Loucy (cell line): ENCODE measurements at regions not wholly inside any gene's neighbourhood (a gene's known extent, or its start where the extent isn't known, plus 50 kb on each side); places are given as distances from the start of the nearest gene placed in this dataset.
A peak's percentile ranks its signal among the peaks of the same experiment; 100 is the strongest.

Experiments
- H2AFZ ChIP-seq: fragments of 200-600 bp; sonication (generic); 2 replicates; pipeline ENCODE4 v1.6.0; 2016; ENCODE audit warnings: antibody characterized with exemption, mild to moderate bottlenecking, low read length, moderate library complexity
- H3F3A ChIP-seq: fragments of 200-600 bp; 2 replicates; pipeline ENCODE4 v1.6.0; 2016; ENCODE audit warnings: antibody characterized with exemption, low read depth, mild to moderate bottlenecking
- H3K27me3 ChIP-seq: fragments of 200-600 bp; sonication (generic); 2 replicates; pipeline ENCODE4 v1.6.1; 2014; ENCODE audit warnings: low read length, mild to moderate bottlenecking; ENCODE audit not compliant: insufficient read depth, poor library complexity, severe bottlenecking
- H3K36me3 ChIP-seq: fragments of 200-600 bp; sonication (generic); 2 replicates; pipeline ENCODE4 v1.6.1; 2016; ENCODE audit warnings: low read length; ENCODE audit not compliant: insufficient read depth
- H3K4me1 ChIP-seq: fragments of 200-600 bp; sonication (generic); 2 replicates; pipeline ENCODE4 v1.5.1; 2014; ENCODE audit warnings: low read length, mild to moderate bottlenecking; ENCODE audit not compliant: insufficient read depth, poor library complexity, severe bottlenecking
- H3K4me2 ChIP-seq: fragments of 200-600 bp; sonication (generic); 2 replicates; pipeline ENCODE4 v1.6.0; 2014; ENCODE audit warnings: antibody characterized with exemption, low read length, low read depth, mild to moderate bottlenecking; ENCODE audit not compliant: poor library complexity, severe bottlenecking
- H3K4me3 ChIP-seq: fragments of 200-600 bp; sonication (generic); 2 replicates; pipeline ENCODE4 v1.5.1; 2014; ENCODE audit warnings: low read length, mild to moderate bottlenecking, mixed read lengths; ENCODE audit not compliant: poor library complexity, severe bottlenecking
- H3K79me2 ChIP-seq: fragments of 200-600 bp; sonication (generic); 2 replicates; pipeline ENCODE4 v1.6.1; 2014; ENCODE audit warnings: low read length; ENCODE audit not compliant: insufficient read depth
- H3K9ac ChIP-seq: fragments of 200-600 bp; sonication (generic); 2 replicates; pipeline ENCODE4 v1.6.0; 2014; ENCODE audit warnings: mild to moderate bottlenecking, low read depth, low read length, moderate library complexity; ENCODE audit not compliant: poor library complexity, severe bottlenecking
- H3K9me2 ChIP-seq: fragments of 200-600 bp; sonication (generic); replicated peaks from 2 replicates; pipeline ENCODE4 v1.6.1; 2016; ENCODE audit warnings: low read depth, low read length, mixed read lengths
- H3K9me3 ChIP-seq: fragments of 200-600 bp; sonication (generic); 2 replicates; pipeline ENCODE4 v1.6.1; 2014; ENCODE audit warnings: mild to moderate bottlenecking, antibody characterized with exemption, low read length, low read depth; ENCODE audit not compliant: insufficient read depth
- H4K20me1 ChIP-seq: fragments of 200-600 bp; sonication (generic); 2 replicates; pipeline ENCODE4 v1.6.0; 2014; ENCODE audit warnings: antibody characterized with exemption, low read length, mild to moderate bottlenecking; ENCODE audit not compliant: insufficient read depth, poor library complexity, severe bottlenecking
- EZH2phosphoT487 ChIP-seq: fragments of 200-600 bp; IDR thresholded peaks from 2 replicates; pipeline ENCODE4 v1.6.1; 2018; ENCODE audit warnings: antibody characterized with exemption, mild to moderate bottlenecking, moderate library complexity, borderline replicate concordance
- TF ChIP-seq, protein P1 (sequence below): fragments of 200-600 bp; sonication (generic); conservative IDR thresholded peaks from 2 replicates; pipeline ENCODE4 v1.5.1; 2014; ENCODE audit warnings: mild to moderate bottlenecking, antibody characterized with exemption, low read length

DNA sequence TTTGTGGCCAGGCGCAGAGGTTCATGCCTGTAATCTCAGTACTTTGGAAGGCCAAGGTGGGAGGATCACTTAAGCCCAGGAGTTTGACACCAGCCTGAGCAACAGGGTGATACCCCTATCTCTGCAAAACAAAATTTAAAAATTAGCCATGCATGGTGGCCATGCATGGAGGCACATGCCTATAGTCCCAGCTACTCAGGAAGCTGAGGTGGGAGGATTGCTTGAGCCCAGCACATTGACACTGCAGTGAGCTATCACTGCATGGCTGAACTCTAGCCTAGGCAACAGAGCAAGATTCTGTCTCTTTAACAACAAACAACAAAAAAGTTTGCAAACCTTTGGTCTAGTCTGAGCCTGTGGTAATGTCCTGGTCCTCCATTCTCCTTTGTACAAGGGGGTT is 69.2 kb upstream of the CNEP1R1 start:
- no peaks in the 10 kb centered on the region for H3K4me1 ChIP-seq
- no peak overlapping the region for H3K9ac ChIP-seq
- no peaks in the 10 kb centered on the region for H3F3A ChIP-seq
- no peaks in the 10 kb centered on the region for H3K9me3 ChIP-seq
- H3K27me3 ChIP-seq = no peaks in the 10 kb centered on the region
- H2AFZ ChIP-seq = no peak overlapping the region
- TF ChIP-seq, protein P1, sequence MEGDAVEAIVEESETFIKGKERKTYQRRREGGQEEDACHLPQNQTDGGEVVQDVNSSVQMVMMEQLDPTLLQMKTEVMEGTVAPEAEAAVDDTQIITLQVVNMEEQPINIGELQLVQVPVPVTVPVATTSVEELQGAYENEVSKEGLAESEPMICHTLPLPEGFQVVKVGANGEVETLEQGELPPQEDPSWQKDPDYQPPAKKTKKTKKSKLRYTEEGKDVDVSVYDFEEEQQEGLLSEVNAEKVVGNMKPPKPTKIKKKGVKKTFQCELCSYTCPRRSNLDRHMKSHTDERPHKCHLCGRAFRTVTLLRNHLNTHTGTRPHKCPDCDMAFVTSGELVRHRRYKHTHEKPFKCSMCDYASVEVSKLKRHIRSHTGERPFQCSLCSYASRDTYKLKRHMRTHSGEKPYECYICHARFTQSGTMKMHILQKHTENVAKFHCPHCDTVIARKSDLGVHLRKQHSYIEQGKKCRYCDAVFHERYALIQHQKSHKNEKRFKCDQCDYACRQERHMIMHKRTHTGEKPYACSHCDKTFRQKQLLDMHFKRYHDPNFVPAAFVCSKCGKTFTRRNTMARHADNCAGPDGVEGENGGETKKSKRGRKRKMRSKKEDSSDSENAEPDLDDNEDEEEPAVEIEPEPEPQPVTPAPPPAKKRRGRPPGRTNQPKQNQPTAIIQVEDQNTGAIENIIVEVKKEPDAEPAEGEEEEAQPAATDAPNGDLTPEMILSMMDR = no peak
- TF ChIP-seq EZH2phosphoT487 = no peak
- H3K4me2 ChIP-seq = no peak overlapping the region
- H3K79me2 ChIP-seq = no peaks in the 10 kb centered on the region
- H4K20me1 ChIP-seq = no peaks in the 10 kb centered on the region
- no peak overlapping the region for H3K4me3 ChIP-seq
- no peaks in the 10 kb centered on the region for H3K36me3 ChIP-seq
- no peaks in the 10 kb centered on the region for H3K9me2 ChIP-seq

DNA sequence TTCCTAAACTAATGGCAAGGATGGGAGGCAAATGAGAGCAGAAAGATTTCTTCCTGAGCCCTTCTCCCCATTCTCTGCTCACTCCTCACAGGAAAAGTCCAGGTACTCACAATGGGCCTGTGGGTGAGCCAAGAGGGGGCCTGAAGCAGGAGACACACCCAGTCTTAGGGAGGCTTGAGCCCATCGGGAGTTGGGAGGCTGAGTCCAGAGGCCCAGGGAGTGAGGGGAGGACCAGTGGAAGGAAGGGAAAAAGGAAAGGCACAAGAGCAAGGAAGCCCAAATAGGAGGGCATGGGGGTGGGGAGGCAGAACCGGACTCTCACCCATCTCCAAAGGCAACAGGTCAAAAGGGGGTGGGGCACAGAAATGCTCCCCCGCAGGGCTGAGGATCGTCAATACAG is 68.1 kb upstream of the CNEP1R1 start:
- no peaks in the 10 kb centered on the region for H3K36me3 ChIP-seq
- no peak overlapping the region for H3K4me3 ChIP-seq
- H3K9ac ChIP-seq = no peak overlapping the region
- no peaks in the 10 kb centered on the region for H4K20me1 ChIP-seq
- H3K27me3 ChIP-seq = no peaks in the 10 kb centered on the region
- no peaks in the 10 kb centered on the region for H3K9me2 ChIP-seq
- TF ChIP-seq, protein P1 = no peak
- no peak for TF ChIP-seq EZH2phosphoT487
- H3K4me2 ChIP-seq = no peak overlapping the region
- no peaks in the 10 kb centered on the region for H3K4me1 ChIP-seq
- H2AFZ ChIP-seq = no peak overlapping the region
- H3F3A ChIP-seq = no peaks in the 10 kb centered on the region
- no peaks in the 10 kb centered on the region for H3K79me2 ChIP-seq
- H3K9me3 ChIP-seq = no peaks in the 10 kb centered on the region

DNA sequence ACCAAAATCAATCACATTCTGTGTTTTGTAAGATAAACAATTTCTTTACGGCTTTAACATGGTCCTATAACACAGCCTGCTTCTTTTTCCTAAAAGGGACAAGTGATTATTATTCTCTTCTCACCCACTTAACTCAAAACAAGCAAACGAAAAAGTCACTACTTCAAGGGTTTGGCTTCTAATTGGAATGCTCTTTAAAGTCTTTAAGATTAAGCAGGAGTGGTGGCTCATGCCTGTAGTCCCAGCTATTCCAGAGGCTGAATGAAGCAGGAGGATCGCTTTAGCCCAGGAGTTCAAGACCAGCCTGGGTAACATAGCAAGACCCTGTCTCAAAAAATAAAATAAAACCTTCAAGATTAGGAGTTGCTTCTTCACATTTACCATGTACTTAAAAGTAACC is 66.6 kb upstream of the CNEP1R1 start:
- Histone ChIP-seq H3K79me2 (no peaks in the 10 kb centered on the region), H3K9me2 (no peaks in the 10 kb centered on the region), H3K36me3 (no peaks in the 10 kb centered on the region), H3F3A (no peaks in the 10 kb centered on the region), H2AFZ (peak overlapping the region; percentile 90), H3K27me3 (no peaks in the 10 kb centered on the region), H3K4me1 (no peaks in the 10 kb centered on the region), H3K4me2 (no peak overlapping the region), H3K9ac (no peak overlapping the region), H3K9me3 (no peaks in the 10 kb centered on the region), H3K4me3 (no peak overlapping the region), H4K20me1 (no peaks in the 10 kb centered on the region)
- TF ChIP-seq, protein P1 = no peak
- no peak for TF ChIP-seq EZH2phosphoT487
